ENCODE measurements at regions not wholly inside any gene's neighbourhood (a gene's known extent, or its start where the extent isn't known, plus 50 kb on each side); places are given as distances from the start of the nearest gene placed in this dataset.

- no peak for ATAC-seq
Measured at GRCh38 chr22:49538006-49538405, 289.7 kb downstream of the BRD1 start.

GRCh38 chr22:49536571-49537131, 291.0 kb downstream of the BRD1 start:
- H3K27me3 Mint-ChIP-seq (ENCODE audit: insufficient read depth, low read depth, poor library complexity): peaks cover 10% of the 10 kb centered on the region
- H3K9me3 Mint-ChIP-seq: no peaks in the 10 kb centered on the region; the same call in 2 of the 3 replicates
- Histone ChIP-seq H3K4me3 (no peak overlapping the region), H4K20me1 (replicated peaks; ENCODE audit: insufficient read depth) (no peaks in the 10 kb centered on the region), H3K27ac (ENCODE audit: low read depth) (no peak overlapping the region), H3F3A (replicated peaks; ENCODE audit: low read depth) (no peaks in the 10 kb centered on the region), H3K9me2 (ENCODE audit: insufficient read depth) (no peaks in the 10 kb centered on the region), H3K4me2 (no peak overlapping the region), H3K27me3 (ENCODE audit: insufficient read depth) (no peaks in the 10 kb centered on the region), H3K79me2 (replicated peaks; ENCODE audit: insufficient read depth) (no peaks in the 10 kb centered on the region), H3K4me1 (ENCODE audit: insufficient read depth) (no peaks in the 10 kb centered on the region), H3K36me3 (ENCODE audit: insufficient read depth) (no peaks in the 10 kb centered on the region), H2AFZ (no peak overlapping the region)
- peaks cover 46% of the 10 kb centered on the region for H3K4me1 Mint-ChIP-seq
- peak overlapping the region; percentile 60 for H3K4me3 Mint-ChIP-seq
- H3K27ac Mint-ChIP-seq: peak overlapping the region; percentile 99
- ATAC-seq: peak; percentile 95
- no peak for DNase-seq (ENCODE audit: low spot score)
- no peaks in the 10 kb centered on the region for H3K36me3 Mint-ChIP-seq (ENCODE audit: low read depth)
- TF ChIP-seq, protein P1, sequence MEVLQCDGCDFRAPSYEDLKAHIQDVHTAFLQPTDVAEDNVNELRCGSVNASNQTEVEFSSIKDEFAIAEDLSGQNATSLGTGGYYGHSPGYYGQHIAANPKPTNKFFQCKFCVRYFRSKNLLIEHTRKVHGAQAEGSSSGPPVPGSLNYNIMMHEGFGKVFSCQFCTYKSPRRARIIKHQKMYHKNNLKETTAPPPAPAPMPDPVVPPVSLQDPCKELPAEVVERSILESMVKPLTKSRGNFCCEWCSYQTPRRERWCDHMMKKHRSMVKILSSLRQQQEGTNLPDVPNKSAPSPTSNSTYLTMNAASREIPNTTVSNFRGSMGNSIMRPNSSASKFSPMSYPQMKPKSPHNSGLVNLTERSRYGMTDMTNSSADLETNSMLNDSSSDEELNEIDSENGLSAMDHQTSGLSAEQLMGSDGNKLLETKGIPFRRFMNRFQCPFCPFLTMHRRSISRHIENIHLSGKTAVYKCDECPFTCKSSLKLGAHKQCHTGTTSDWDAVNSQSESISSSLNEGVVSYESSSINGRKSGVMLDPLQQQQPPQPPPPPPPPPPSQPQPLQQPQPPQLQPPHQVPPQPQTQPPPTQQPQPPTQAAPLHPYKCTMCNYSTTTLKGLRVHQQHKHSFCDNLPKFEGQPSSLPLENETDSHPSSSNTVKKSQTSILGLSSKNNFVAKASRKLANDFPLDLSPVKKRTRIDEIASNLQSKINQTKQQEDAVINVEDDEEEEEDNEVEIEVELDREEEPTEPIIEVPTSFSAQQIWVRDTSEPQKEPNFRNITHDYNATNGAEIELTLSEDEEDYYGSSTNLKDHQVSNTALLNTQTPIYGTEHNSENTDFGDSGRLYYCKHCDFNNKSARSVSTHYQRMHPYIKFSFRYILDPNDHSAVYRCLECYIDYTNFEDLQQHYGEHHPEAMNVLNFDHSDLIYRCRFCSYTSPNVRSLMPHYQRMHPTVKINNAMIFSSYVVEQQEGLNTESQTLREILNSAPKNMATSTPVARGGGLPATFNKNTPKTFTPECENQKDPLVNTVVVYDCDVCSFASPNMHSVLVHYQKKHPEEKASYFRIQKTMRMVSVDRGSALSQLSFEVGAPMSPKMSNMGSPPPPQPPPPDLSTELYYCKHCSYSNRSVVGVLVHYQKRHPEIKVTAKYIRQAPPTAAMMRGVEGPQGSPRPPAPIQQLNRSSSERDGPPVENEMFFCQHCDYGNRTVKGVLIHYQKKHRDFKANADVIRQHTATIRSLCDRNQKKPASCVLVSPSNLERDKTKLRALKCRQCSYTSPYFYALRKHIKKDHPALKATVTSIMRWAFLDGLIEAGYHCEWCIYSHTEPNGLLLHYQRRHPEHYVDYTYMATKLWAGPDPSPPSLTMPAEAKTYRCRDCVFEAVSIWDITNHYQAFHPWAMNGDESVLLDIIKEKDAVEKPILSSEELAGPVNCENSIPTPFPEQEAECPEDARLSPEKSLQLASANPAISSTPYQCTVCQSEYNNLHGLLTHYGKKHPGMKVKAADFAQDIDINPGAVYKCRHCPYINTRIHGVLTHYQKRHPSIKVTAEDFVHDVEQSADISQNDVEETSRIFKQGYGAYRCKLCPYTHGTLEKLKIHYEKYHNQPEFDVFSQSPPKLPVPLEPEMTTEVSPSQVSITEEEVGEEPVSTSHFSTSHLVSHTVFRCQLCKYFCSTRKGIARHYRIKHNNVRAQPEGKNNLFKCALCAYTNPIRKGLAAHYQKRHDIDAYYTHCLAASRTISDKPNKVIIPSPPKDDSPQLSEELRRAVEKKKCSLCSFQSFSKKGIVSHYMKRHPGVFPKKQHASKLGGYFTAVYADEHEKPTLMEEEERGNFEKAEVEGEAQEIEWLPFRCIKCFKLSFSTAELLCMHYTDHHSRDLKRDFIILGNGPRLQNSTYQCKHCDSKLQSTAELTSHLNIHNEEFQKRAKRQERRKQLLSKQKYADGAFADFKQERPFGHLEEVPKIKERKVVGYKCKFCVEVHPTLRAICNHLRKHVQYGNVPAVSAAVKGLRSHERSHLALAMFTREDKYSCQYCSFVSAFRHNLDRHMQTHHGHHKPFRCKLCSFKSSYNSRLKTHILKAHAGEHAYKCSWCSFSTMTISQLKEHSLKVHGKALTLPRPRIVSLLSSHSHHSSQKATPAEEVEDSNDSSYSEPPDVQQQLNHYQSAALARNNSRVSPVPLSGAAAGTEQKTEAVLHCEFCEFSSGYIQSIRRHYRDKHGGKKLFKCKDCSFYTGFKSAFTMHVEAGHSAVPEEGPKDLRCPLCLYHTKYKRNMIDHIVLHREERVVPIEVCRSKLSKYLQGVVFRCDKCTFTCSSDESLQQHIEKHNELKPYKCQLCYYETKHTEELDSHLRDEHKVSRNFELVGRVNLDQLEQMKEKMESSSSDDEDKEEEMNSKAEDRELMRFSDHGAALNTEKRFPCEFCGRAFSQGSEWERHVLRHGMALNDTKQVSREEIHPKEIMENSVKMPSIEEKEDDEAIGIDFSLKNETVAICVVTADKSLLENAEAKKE (CRISPR knock-in tag; IDR thresholded peaks at IDR 0.05): peak; percentile 68; the same call in 1 of the 2 replicates
- TF ChIP-seq EZH2 (IDR thresholded peaks at IDR 0.05; ENCODE audit: low read depth, unreplicated experiment): no peak
- no peak for TF ChIP-seq POLR2AphosphoS5 (IDR thresholded peaks at IDR 0.05; ENCODE audit: low read depth)
- no peak for TF ChIP-seq ZNF331 (CRISPR knock-in tag; IDR thresholded peaks at IDR 0.05; ENCODE audit: low read depth)
- TF ChIP-seq, protein P2, sequence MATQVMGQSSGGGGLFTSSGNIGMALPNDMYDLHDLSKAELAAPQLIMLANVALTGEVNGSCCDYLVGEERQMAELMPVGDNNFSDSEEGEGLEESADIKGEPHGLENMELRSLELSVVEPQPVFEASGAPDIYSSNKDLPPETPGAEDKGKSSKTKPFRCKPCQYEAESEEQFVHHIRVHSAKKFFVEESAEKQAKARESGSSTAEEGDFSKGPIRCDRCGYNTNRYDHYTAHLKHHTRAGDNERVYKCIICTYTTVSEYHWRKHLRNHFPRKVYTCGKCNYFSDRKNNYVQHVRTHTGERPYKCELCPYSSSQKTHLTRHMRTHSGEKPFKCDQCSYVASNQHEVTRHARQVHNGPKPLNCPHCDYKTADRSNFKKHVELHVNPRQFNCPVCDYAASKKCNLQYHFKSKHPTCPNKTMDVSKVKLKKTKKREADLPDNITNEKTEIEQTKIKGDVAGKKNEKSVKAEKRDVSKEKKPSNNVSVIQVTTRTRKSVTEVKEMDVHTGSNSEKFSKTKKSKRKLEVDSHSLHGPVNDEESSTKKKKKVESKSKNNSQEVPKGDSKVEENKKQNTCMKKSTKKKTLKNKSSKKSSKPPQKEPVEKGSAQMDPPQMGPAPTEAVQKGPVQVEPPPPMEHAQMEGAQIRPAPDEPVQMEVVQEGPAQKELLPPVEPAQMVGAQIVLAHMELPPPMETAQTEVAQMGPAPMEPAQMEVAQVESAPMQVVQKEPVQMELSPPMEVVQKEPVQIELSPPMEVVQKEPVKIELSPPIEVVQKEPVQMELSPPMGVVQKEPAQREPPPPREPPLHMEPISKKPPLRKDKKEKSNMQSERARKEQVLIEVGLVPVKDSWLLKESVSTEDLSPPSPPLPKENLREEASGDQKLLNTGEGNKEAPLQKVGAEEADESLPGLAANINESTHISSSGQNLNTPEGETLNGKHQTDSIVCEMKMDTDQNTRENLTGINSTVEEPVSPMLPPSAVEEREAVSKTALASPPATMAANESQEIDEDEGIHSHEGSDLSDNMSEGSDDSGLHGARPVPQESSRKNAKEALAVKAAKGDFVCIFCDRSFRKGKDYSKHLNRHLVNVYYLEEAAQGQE (IDR thresholded peaks at IDR 0.05; ENCODE audit: unreplicated experiment): no peak
- peak; percentile 56 for TF ChIP-seq CREB1 (CRISPR knock-in tag; IDR thresholded peaks at IDR 0.05; ENCODE audit: low read depth)
- no peak for TF ChIP-seq STAT1 (IDR thresholded peaks at IDR 0.05; ENCODE audit: unreplicated experiment)
- TF ChIP-seq JUNB (IDR thresholded peaks at IDR 0.05; ENCODE audit: unreplicated experiment): no peak
- no peak for TF ChIP-seq EZH2phosphoT487 (IDR thresholded peaks at IDR 0.05; ENCODE audit: unreplicated experiment)
- no peak for TF ChIP-seq CTCF (conservative IDR thresholded peaks at IDR 0.05; ENCODE audit: low read depth in 2 of 2)

More at GRCh38 chr22:49538006-49538405, 289.7 kb downstream of the BRD1 start:
- no peak overlapping the region for H3K4me2 ChIP-seq
- Mint-ChIP-seq H3K4me3 (0 out of 3 replicates have a peak overlapping the region, but pooled peaks have one; percentile 23), H3K9me3 (no peaks in the 10 kb centered on the region; the same call in 2 of the 3 replicates), H3K27me3 (ENCODE audit: insufficient read depth, low read depth, poor library complexity) (peaks cover 10% of the 10 kb centered on the region), H3K27ac (peak overlapping the region; percentile 95), H3K36me3 (ENCODE audit: low read depth) (no peaks in the 10 kb centered on the region), H3K4me1 (peaks cover 46% of the 10 kb centered on the region)
- no peaks in the 10 kb centered on the region for H3K4me1 ChIP-seq (ENCODE audit: insufficient read depth)
- no peak for DNase-seq (ENCODE audit: low spot score)
- TF ChIP-seq ZNF331 (CRISPR knock-in tag; IDR thresholded peaks at IDR 0.05; ENCODE audit: low read depth): no peak
- no peak for TF ChIP-seq JUNB (IDR thresholded peaks at IDR 0.05; ENCODE audit: unreplicated experiment)
- H3K27me3 ChIP-seq (ENCODE audit: insufficient read depth): no peaks in the 10 kb centered on the region
- no peak overlapping the region for H3K27ac ChIP-seq (ENCODE audit: low read depth)
- H3K79me2 ChIP-seq (replicated peaks; ENCODE audit: insufficient read depth): no peaks in the 10 kb centered on the region
- no peak overlapping the region for H2AFZ ChIP-seq
- no peaks in the 10 kb centered on the region for H4K20me1 ChIP-seq (replicated peaks; ENCODE audit: insufficient read depth)
- H3F3A ChIP-seq (replicated peaks; ENCODE audit: low read depth): no peaks in the 10 kb centered on the region
- no peaks in the 10 kb centered on the region for H3K36me3 ChIP-seq (ENCODE audit: insufficient read depth)
- no peak overlapping the region for H3K4me3 ChIP-seq
- H3K9me2 ChIP-seq (ENCODE audit: insufficient read depth): no peaks in the 10 kb centered on the region

All from GM23338 (cell line).